ENCODE measurements at regions not wholly inside any gene's neighbourhood (a gene's known extent, or its start where the extent isn't known, plus 50 kb on each side); places are given as distances from the start of the nearest gene placed in this dataset.

- CTCF ChIA-PET: no interaction called here
- POLR2A ChIA-PET: no interaction called here
- no peaks in the 10 kb centered on the region for H3K27me3 ChIP-seq (ENCODE audit: insufficient read depth, low read length, poor library complexity, severe bottlenecking)
- peaks cover 0 to 2% (median 0%) of the 10 kb centered on the region in 5 donors for H3K9me3 Mint-ChIP-seq
- no peaks in the 10 kb centered on the region for H3K36me3 ChIP-seq (ENCODE audit: insufficient read depth, low read length)
- H3K27me3 Mint-ChIP-seq: peaks cover 2 to 20% of the 10 kb centered on the region in 2 donors
- no peak overlapping the region for H3K27ac Mint-ChIP-seq
- DNase-seq: no peak
- H3K4me1 ChIP-seq (ENCODE audit: insufficient read depth, low read length): no peaks in the 10 kb centered on the region
- no peak overlapping the region for H3K4me3 Mint-ChIP-seq
- H3K9me3 ChIP-seq (ENCODE audit: low read length): no peaks in the 10 kb centered on the region
- no peaks in the 10 kb centered on the region for H3K36me3 Mint-ChIP-seq
- H3K27ac ChIP-seq (ENCODE audit: low read depth, low read length): no peak overlapping the region
- no peaks in the 10 kb centered on the region for H3K4me1 Mint-ChIP-seq
- no peak overlapping the region for H3K4me3 ChIP-seq (ENCODE audit: low read length)
Observed at GRCh38 chr7:35339811-35340210, 85.9 kb upstream of the TBX20 start.

DNA sequence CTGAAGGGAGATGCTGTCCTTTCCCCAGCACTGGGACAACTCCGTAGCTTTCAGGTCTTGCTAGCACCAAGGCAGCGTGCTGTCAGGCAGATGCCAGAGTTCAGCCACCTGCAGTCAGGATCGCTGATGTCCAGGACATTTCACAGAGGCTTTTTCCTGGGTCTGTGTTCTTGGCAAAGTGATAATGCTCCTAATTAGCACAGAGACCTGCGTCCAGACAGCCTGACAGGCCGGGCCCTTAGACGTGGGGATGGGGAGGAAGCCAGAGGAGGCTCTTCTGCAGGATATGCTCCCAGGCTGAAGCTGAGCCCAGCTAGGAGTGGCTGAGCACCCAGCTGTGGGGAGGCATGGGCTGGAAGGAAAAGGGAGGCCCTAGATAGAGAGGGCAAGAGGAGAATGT, 82.5 kb upstream of the TBX20 start:
- Histone ChIP-seq H3K27me3 (ENCODE audit: insufficient read depth, low read length, poor library complexity, severe bottlenecking) (no peaks in the 10 kb centered on the region), H3K4me3 (ENCODE audit: low read length) (no peak overlapping the region), H3K27ac (ENCODE audit: low read depth, low read length) (no peak overlapping the region), H3K9me3 (ENCODE audit: low read length) (no peaks in the 10 kb centered on the region), H3K36me3 (ENCODE audit: insufficient read depth, low read length) (no peaks in the 10 kb centered on the region), H3K4me1 (ENCODE audit: insufficient read depth, low read length) (no peaks in the 10 kb centered on the region)
- Mint-ChIP-seq H3K36me3 (no peaks in the 10 kb centered on the region), H3K27ac (no peak overlapping the region), H3K27me3 (peaks cover 1 to 19% of the 10 kb centered on the region in 2 donors), H3K4me3 (no peak overlapping the region), H3K4me1 (no peaks in the 10 kb centered on the region), H3K9me3 (no peaks in the 10 kb centered on the region)
- ChIA-PET CTCF (no interaction called here), POLR2A (no interaction called here)
- DNase-seq: no peak

- no peaks in the 10 kb centered on the region for H3K4me1 Mint-ChIP-seq
- no peaks in the 10 kb centered on the region for H3K9me3 Mint-ChIP-seq
- peaks cover 1 to 19% of the 10 kb centered on the region in 2 donors for H3K27me3 Mint-ChIP-seq
- H3K27ac Mint-ChIP-seq: no peak overlapping the region
- no peaks in the 10 kb centered on the region for H3K4me1 ChIP-seq (ENCODE audit: insufficient read depth, low read length)
- no peak overlapping the region for H3K27ac ChIP-seq (ENCODE audit: low read depth, low read length)
- ChIA-PET CTCF (no interaction called here), POLR2A (no interaction called here)
- no peaks in the 10 kb centered on the region for H3K36me3 ChIP-seq (ENCODE audit: insufficient read depth, low read length)
- no peak for DNase-seq
- H3K4me3 Mint-ChIP-seq: no peak overlapping the region
- H3K4me3 ChIP-seq (ENCODE audit: low read length): no peak overlapping the region
- H3K9me3 ChIP-seq (ENCODE audit: low read length): no peaks in the 10 kb centered on the region
- no peaks in the 10 kb centered on the region for H3K36me3 Mint-ChIP-seq
- no peaks in the 10 kb centered on the region for H3K27me3 ChIP-seq (ENCODE audit: insufficient read depth, low read length, poor library complexity, severe bottlenecking)
Observed at GRCh38 chr7:35334506-35334905, 80.6 kb upstream of the TBX20 start.

DNA sequence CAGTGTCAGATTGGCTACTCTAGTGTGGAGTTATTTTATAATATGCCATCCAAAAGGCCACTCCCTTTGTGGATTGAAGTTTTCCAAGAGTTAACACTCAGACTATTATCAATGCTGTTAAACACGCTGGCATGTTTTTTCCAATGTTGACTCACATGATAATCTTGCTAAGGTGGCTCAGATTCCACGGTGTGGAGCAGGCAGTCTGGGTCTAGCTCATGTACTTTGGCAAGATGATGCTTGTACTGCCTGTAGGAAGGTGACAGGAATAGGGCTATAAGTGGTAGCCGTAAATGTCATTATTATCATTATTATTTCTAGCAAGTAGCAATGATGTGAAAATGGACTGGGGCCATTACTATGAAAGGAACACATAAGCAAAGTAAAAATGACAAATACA, 79.4 kb upstream of the TBX20 start:
- Histone ChIP-seq H3K4me1 (ENCODE audit: insufficient read depth, low read length) (no peaks in the 10 kb centered on the region), H3K27me3 (ENCODE audit: insufficient read depth, low read length, poor library complexity, severe bottlenecking) (no peaks in the 10 kb centered on the region), H3K27ac (ENCODE audit: low read depth, low read length) (no peak overlapping the region), H3K9me3 (ENCODE audit: low read length) (no peaks in the 10 kb centered on the region), H3K36me3 (ENCODE audit: insufficient read depth, low read length) (no peaks in the 10 kb centered on the region), H3K4me3 (ENCODE audit: low read length) (no peak overlapping the region)
- H3K27me3 Mint-ChIP-seq: peaks cover 1 to 18% of the 10 kb centered on the region in 2 donors
- no peak overlapping the region for H3K27ac Mint-ChIP-seq
- ChIA-PET POLR2A (no interaction called here), CTCF (no interaction called here)
- no peak for DNase-seq
- H3K4me1 Mint-ChIP-seq: no peaks in the 10 kb centered on the region
- no peaks in the 10 kb centered on the region for H3K9me3 Mint-ChIP-seq
- H3K36me3 Mint-ChIP-seq: no peaks in the 10 kb centered on the region
- H3K4me3 Mint-ChIP-seq: no peak overlapping the region

- no peak overlapping the region for H3K4me3 ChIP-seq (ENCODE audit: low read length)
- no peak overlapping the region for H3K27ac ChIP-seq (ENCODE audit: low read depth, low read length)
- H3K27me3 ChIP-seq (ENCODE audit: insufficient read depth, low read length, poor library complexity, severe bottlenecking): no peaks in the 10 kb centered on the region
- Mint-ChIP-seq H3K36me3 (no peaks in the 10 kb centered on the region), H3K27ac (no peak overlapping the region), H3K27me3 (peaks cover 1 to 26% of the 10 kb centered on the region in 2 donors), H3K4me1 (no peaks in the 10 kb centered on the region), H3K9me3 (no peaks in the 10 kb centered on the region), H3K4me3 (no peak overlapping the region)
- H3K36me3 ChIP-seq (ENCODE audit: insufficient read depth, low read length): no peaks in the 10 kb centered on the region
- H3K9me3 ChIP-seq (ENCODE audit: low read length): no peaks in the 10 kb centered on the region
- ChIA-PET CTCF (no interaction called here), POLR2A (no interaction called here)
- no peaks in the 10 kb centered on the region for H3K4me1 ChIP-seq (ENCODE audit: insufficient read depth, low read length)
- DNase-seq: no peak
Observed at GRCh38 chr7:35331730-35332678, 78.1 kb upstream of the TBX20 start.

GRCh38 chr7:35329026-35329425, 75.1 kb upstream of the TBX20 start:
- H3K27me3 Mint-ChIP-seq: peaks cover 2 to 26% of the 10 kb centered on the region in 2 donors

DNA sequence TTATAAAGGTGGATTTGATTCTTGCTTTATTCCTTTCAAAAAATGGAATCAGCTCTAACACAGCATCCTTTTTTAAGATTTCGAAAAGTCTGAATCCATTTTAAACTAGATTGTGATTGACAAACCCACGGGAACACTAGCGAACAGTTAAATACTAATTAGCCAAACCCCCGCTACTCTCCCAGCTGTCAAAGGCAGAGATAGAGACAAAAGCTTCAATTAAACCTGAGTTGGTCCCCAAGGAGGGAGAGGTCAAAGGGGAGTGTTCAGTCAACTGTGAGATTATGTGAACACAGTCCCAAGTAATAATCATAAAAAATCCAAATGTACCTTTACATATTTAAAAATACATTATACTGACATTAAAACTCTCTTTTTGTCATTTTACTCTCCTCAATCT, 65.7 kb upstream of the TBX20 start:
- CTCF ChIA-PET: no interaction called here
- Mint-ChIP-seq H3K27me3 (peaks cover 3 to 17% of the 10 kb centered on the region in 2 donors), H3K4me3 (no peak overlapping the region), H3K4me1 (no peaks in the 10 kb centered on the region), H3K9me3 (no peaks in the 10 kb centered on the region), H3K27ac (no peak overlapping the region), H3K36me3 (no peaks in the 10 kb centered on the region)
- POLR2A ChIA-PET: no interaction called here
- no peaks in the 10 kb centered on the region for H3K9me3 ChIP-seq (ENCODE audit: low read length)
- no peak overlapping the region for H3K4me3 ChIP-seq (ENCODE audit: low read length)
- H3K27me3 ChIP-seq (ENCODE audit: insufficient read depth, low read length, poor library complexity, severe bottlenecking): no peaks in the 10 kb centered on the region
- no peak overlapping the region for H3K27ac ChIP-seq (ENCODE audit: low read depth, low read length)
- no peaks in the 10 kb centered on the region for H3K36me3 ChIP-seq (ENCODE audit: insufficient read depth, low read length)
- no peak for DNase-seq
- no peaks in the 10 kb centered on the region for H3K4me1 ChIP-seq (ENCODE audit: insufficient read depth, low read length)

More at GRCh38 chr7:35329026-35329425, 75.1 kb upstream of the TBX20 start:
- H3K36me3 ChIP-seq (ENCODE audit: insufficient read depth, low read length): no peaks in the 10 kb centered on the region
- no peaks in the 10 kb centered on the region for H3K36me3 Mint-ChIP-seq
- no peaks in the 10 kb centered on the region for H3K9me3 ChIP-seq (ENCODE audit: low read length)
- no peak overlapping the region for H3K4me3 ChIP-seq (ENCODE audit: low read length)
- no peak overlapping the region for H3K27ac Mint-ChIP-seq
- H3K9me3 Mint-ChIP-seq: peaks cover 0 to 11% (median 4%) of the 10 kb centered on the region in 5 donors
- no peaks in the 10 kb centered on the region for H3K27me3 ChIP-seq (ENCODE audit: insufficient read depth, low read length, poor library complexity, severe bottlenecking)
- H3K4me3 Mint-ChIP-seq: no peak overlapping the region
- POLR2A ChIA-PET: no interaction called here
- H3K27ac ChIP-seq (ENCODE audit: low read depth, low read length): no peak overlapping the region
- H3K4me1 ChIP-seq (ENCODE audit: insufficient read depth, low read length): no peaks in the 10 kb centered on the region
- CTCF ChIA-PET: no interaction called here
- no peaks in the 10 kb centered on the region for H3K4me1 Mint-ChIP-seq
- DNase-seq: no peak

GRCh38 chr7:35316549-35316948, 62.6 kb upstream of the TBX20 start:
- Histone ChIP-seq H3K27ac (ENCODE audit: low read depth, low read length) (no peak overlapping the region), H3K9me3 (ENCODE audit: low read length) (no peaks in the 10 kb centered on the region), H3K27me3 (ENCODE audit: insufficient read depth, low read length, poor library complexity, severe bottlenecking) (no peaks in the 10 kb centered on the region), H3K4me1 (ENCODE audit: insufficient read depth, low read length) (no peaks in the 10 kb centered on the region), H3K36me3 (ENCODE audit: insufficient read depth, low read length) (no peaks in the 10 kb centered on the region), H3K4me3 (ENCODE audit: low read length) (no peak overlapping the region)
- no peak overlapping the region for H3K4me3 Mint-ChIP-seq
- H3K4me1 Mint-ChIP-seq: no peaks in the 10 kb centered on the region
- DNase-seq: no peak
- H3K27me3 Mint-ChIP-seq: peaks cover 3 to 12% of the 10 kb centered on the region in 2 donors
- H3K9me3 Mint-ChIP-seq: no peaks in the 10 kb centered on the region
- CTCF ChIA-PET: no interaction called here
- H3K27ac Mint-ChIP-seq: no peak overlapping the region
- POLR2A ChIA-PET: no interaction called here
- no peaks in the 10 kb centered on the region for H3K36me3 Mint-ChIP-seq
